Superior temporal gyrus (tissue), 1 donor: ENCODE measurements at regions not wholly inside any gene's neighbourhood (a gene's known extent, or its start where the extent isn't known, plus 50 kb on each side); places are given as distances from the start of the nearest gene placed in this dataset.
"Not testable (repeated sequence)": the region's sequence is repeated elsewhere in the genome, so short reads cannot be mapped to it uniquely, and the experiment has no call there.

Source experiments
- DNase-seq: peaks from one replicate; pipeline ENCODE4 v3.0.0-alpha.2; 2016; ENCODE audit errors: extremely low spot score

DNA sequence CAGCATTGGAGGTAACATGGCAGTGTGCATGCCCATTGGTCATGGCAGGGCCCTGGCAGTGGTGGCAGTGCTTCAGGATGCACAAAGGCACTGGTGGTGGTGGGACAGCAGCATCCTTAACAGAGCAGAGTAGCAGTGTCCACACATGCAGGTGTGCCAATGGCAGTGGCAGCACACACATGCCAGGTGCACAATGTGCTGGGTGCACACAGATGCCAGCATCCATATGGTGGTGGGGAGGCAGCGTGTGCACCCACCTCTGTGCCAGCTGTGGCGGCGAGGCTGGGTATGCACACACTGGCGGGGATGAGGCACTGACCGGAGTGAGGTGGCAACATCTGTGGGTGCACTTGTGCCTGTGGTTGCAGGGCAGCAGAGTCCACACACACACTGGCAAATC lies 150.6 kb downstream of the SI start:
- no peak for DNase-seq

DNA sequence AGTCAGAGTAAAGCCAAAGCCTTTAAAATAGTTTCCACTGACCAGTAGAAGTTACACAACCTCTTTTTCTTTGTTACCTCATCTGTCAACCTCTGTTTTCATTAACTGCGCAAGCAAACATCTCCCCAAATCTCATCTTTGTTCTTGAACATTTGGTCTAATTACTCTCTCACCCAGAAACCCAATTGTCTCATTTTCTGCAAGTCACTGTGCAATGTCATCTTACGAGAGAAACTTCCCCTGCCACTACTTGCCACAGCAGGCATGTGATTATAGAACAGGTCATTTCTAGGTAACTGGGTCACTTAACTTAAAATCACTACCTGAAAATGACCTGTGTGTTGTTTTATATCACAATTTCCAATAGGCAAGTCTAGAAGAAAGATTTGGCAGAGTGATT lies 159.4 kb downstream of the SI start:
- DNase-seq, result no peak

GRCh38 chr3:164912916-164913315 lies 165.4 kb downstream of the SI start:
- no peak for DNase-seq

GRCh38 chr3:164903820-164904451 lies 174.4 kb downstream of the SI start:
- DNase-seq, result no peak

DNA sequence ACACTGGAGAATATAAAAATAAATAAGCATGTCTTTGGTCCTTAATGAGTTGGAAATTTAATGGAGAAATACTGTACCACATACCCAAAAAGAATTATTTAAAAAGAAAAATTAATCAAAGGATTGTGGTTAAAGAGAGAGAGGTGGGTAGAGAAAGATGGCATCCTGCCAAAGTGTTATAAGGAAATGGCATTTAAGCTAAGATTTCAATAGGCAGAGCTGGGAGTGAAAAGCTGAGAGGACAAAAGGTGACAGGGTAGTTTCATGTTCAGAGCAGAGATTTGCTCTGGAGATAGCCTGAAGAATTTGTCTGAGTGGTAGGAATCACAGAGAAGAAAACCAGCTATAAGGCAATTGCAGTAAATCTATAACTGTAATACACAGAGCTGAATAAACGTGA lies 181.0 kb downstream of the SI start:
- no peak for DNase-seq

GRCh38 chr3:164890061-164890460 lies 188.2 kb downstream of the SI start:
- DNase-seq, result no peak

DNA sequence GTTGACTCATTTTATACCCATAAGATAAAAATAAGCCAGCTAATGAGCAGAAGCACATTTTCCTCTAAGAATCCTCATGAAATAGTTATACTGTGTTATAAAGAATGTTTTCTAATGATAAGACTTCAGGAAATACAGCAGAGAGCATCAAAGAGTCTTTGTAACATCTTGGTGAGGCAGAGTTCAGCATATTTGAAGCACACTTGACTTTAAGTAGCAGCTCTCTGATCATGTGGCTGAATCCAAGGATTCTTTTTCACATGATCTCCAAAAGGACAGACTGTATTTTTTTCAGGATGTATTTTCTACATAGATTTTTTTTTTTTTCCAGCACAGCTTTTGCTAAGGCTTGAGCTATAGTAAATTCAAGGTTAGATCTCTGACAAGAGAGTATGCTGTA lies 195.1 kb downstream of the SI start:
- DNase-seq, result no peak

- DNase-seq, result peak; percentile 29
Observed at GRCh38 chr3:164879201-164879600, 199.1 kb downstream of the SI start.

GRCh38 chr3:164864454-164864853 lies 213.8 kb downstream of the SI start:
- DNase-seq, result no peak

DNA sequence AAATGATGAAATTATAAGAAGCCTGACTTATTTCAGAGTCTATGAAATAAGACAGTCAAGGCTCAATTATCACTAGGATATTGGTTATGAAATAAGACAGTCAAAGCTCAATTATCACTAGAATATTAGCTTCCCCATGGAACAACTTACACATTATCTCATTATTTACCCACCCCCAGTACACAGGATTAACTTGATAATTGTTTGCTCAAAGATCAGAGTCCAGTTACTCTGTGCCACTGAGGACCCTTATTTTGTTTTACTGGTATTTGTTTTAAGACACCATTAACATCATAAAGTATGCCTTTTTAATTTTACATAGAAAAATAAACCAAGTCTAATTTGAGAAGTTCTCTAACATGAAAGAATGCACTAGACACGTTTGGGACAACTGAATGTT lies 225.4 kb downstream of the SI start:
- DNase-seq, result no peak

- no peak for DNase-seq
Observed at GRCh38 chr3:164851905-164852304, 226.4 kb downstream of the SI start.

DNA sequence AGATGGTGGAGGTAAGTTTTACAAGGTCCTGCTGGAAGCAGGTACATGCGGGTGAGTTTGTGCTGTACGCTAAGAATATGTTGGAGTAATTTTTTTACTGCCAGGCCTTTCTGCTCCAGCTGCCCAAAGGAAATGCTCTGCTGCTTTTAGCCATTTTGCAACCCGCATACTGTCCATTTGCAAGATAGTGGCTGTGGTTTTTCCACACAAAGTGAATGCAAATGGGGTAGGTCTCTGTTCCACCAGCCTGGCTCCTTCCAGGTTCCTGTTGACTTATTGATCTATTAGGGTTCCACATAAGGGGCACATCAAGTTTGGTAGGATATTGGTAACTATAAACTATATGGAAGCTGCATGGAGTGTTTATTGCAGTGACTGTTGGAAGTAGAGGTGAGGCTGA lies 227.1 kb downstream of the SI start:
- no peak for DNase-seq

GRCh38 chr3:164848923-164849322 lies 229.4 kb downstream of the SI start:
- DNase-seq, result no peak

GRCh38 chr3:164845739-164846138 lies 232.6 kb downstream of the SI start:
- DNase-seq, result no peak

- no peak for DNase-seq
Observed at GRCh38 chr3:164832216-164832615, 246.1 kb downstream of the SI start.

DNA sequence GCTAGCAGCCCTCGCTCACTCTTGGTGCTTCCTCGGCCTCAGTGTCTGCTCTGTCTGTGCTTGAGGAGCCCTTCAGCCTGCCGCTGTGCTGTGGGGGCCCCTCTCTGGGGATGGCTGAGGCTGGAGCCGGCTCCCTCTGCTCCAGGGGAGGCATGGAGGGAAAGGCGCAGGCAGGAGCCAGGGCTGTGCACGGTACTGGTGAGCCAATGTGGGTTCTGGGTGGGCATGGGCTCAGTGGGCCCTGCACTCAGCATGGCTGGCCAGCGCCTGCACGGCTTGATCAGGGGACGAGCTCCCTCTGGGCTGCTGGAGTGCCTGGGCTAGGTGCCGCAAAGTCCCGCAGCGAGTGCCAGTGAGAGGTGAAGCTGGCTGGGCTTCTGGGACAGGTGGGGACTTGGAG lies 260.0 kb downstream of the SI start:
- DNase-seq, result no peak

GRCh38 chr3:164814106-164814505 lies 264.2 kb downstream of the SI start:
- DNase-seq, result no peak

DNA sequence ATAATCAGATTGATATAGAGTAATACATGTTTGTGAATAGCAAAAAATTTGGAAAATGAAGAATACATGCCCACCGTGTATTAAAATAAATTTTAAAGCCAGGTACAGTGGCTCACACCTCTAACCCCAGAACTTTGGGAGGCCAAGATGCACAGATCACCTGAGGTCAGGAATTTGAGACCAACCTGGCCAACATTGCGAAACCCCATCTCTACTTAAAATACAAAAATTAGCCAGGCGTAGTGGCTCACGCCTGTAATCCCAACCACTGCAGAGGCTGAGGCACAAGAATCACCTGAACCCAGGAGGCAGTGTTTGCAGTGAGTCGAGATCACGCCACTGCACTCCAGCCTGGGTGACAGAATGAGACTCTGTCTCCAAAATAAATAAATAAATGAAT lies 266.3 kb downstream of the SI start:
- DNase-seq, result no peak

DNA sequence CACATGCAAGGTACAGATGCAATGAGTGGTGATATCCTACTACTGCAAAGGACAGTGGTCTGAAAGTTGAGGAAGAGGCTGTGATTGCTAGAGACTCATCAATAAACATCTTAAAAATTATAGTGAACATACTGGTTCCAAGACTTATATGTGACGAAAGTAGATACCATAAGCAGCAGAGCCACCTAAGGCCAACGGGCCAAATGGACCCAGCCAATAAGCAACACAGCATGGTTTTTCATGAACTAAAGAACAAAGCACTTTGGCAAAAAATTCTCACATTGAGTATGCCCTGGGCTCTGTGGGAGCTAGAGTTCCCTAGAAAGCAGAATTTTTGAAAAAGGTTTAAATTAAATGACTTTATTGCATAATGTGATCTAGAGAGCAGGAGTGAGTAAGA lies 272.1 kb downstream of the SI start:
- DNase-seq, result no peak

DNA sequence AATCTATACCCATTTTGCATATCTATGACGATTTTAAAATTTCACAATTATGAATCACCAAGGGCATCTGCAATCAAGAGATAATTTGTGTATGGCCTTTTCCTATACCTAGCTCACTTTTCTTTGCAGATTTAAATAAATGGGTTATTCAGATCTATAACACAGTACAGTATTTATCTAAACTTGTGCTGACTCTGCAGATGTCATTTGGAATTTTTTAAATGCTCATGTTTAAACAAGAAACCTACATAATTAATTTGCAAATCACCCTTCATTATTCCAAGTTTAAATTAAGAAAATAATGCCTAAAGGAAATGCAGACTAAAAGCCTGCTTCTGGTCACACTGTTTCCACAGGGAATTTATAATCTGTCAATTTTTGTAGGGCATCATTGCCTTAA lies 284.2 kb downstream of the SI start:
- DNase-seq, result no peak

- DNase-seq, result no peak
Observed at GRCh38 chr3:164791263-164791662, 287.0 kb downstream of the SI start.

- not testable (repeated sequence) for DNase-seq
Observed at GRCh38 chr3:164784407-164784806, 293.9 kb downstream of the SI start.

GRCh38 chr3:164781755-164782154 lies 296.5 kb downstream of the SI start:
- no peak for DNase-seq

DNA sequence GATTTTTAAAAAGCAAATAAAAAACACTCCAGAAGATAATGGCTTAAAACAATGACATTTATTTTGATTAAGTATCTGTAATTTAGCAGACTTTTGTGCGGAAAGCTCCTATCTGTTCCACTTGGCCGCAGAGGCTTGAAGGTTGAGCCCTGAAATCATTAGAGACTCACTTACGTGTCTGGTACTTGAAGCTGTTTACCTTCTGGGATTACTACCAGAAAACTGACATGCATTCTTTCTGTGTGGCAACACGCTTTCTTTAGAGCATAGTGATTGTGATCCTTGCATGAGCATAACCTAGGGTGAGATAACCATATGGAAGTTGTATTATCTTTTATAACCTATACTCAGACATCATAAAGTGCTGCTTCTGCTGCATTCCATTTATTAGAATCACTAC lies 298.5 kb downstream of the SI start:
- no peak for DNase-seq

DNA sequence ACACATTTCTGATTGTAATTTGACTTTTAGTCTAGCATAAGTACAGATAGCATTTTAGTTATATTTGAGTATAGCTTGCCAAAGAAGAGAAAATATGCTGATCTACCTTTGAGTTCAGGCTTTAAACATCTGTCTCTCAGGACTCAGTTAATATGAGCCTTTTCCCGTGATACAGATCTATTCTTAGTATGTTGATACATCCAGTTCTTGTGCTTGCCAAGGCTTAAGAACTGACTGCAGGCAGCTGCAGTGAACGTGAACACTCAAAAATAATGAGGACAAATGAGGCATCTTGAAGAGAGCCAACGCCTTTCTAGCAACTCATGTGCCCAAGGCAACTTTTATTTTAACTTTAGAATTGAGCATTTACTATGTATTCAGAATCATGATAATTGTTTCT lies 325.5 kb downstream of the SI start:
- peak; percentile 28 for DNase-seq
